HEK293T (cell line): ENCODE measurements at regions not wholly inside any gene's neighbourhood (a gene's known extent, or its start where the extent isn't known, plus 50 kb on each side); places are given as distances from the start of the nearest gene placed in this dataset.

Experiments used
- ELF4 ChIP-seq: fragments of 450-650 bp; IDR thresholded peaks from 2 replicates; pipeline ENCODE4 v1.6.1; 2017; ENCODE audit warnings: antibody characterized with exemption
- NFRKB ChIP-seq: fragments of 450-650 bp; IDR thresholded peaks from 2 replicates; pipeline ENCODE4 v1.6.1; 2016; ENCODE audit warnings: mild to moderate bottlenecking, moderate library complexity
- ZNF384 ChIP-seq: fragments of 450-650 bp; IDR thresholded peaks from 2 replicates; pipeline ENCODE4 v1.6.1; 2016

DNA sequence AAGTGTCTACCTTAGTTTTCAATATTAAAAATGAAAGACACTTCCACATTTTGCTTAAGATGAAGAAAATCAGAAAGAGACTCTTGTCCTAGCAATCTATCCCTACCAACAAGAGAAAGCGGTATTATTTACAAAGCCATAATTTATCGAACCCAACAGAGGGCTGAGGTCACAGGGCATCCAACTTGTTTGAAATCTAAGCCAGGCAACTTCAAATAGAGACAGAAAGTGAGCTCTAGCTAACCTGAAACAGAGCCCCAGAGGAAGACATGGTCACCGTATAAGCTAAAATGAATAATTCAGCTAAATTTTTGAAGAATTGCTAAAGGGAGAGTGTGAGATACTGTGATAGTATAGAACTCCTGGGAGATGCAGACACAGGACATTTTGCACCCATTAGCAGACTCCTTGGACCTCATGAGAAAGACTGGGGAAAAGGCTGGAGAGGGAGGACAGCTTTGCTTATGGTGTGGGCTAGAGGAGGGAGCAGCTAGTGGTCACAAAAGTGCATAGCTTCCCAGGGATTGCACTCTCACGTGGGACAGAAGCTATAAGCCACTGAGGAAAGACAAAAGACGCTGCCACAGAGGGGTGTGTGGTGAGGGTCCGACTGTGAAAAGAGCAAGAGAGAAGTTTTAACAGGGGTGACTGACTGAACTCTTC lies 624.2 kb upstream of the GRIN3A start:
- TF ChIP-seq NFRKB (no peak), ELF4 (no peak), ZNF384 (no peak)
